GM18517 (cell line): ENCODE measurements at regions not wholly inside any gene's neighbourhood (a gene's known extent, or its start where the extent isn't known, plus 50 kb on each side); places are given as distances from the start of the nearest gene placed in this dataset.

ENCODE experiments used
- ATAC-seq: cut with Tn5 transposase; IDR thresholded peaks from one replicate; pipeline ENCODE4 v1.9.1; 2021; ENCODE audit warnings: mild to moderate bottlenecking, moderate library complexity; ENCODE audit not compliant: unreplicated experiment

- ATAC-seq: no peak
These were observed 98.5 kb upstream of the ZMIZ1 start for GRCh38 chr10:78970261-78970660.

- ATAC-seq: no peak
These were observed 97.6 kb upstream of the ZMIZ1 start for GRCh38 chr10:78971094-78971682.

GRCh38 chr10:78972160-78972946, 96.4 kb upstream of the ZMIZ1 start:
- ATAC-seq: no peak

- peak; percentile 87 for ATAC-seq
These were observed 95.5 kb upstream of the ZMIZ1 start for GRCh38 chr10:78972947-78973900.

GRCh38 chr10:78973901-78974616, 94.7 kb upstream of the ZMIZ1 start:
- peak; percentile 29 for ATAC-seq

- ATAC-seq: no peak
These were observed 94.0 kb upstream of the ZMIZ1 start for GRCh38 chr10:78974617-78975317.

- ATAC-seq: no peak
These were observed 92.8 kb upstream of the ZMIZ1 start for GRCh38 chr10:78975926-78976325.

GRCh38 chr10:78976825-78977755, 91.7 kb upstream of the ZMIZ1 start:
- no peak for ATAC-seq

- no peak for ATAC-seq
These were observed 88.8 kb upstream of the ZMIZ1 start for GRCh38 chr10:78979938-78980337.

- ATAC-seq: no peak
These were observed 88.4 kb upstream of the ZMIZ1 start for GRCh38 chr10:78980354-78980753.

GRCh38 chr10:78980815-78981214, 88.0 kb upstream of the ZMIZ1 start:
- no peak for ATAC-seq

- no peak for ATAC-seq
These were observed 87.4 kb upstream of the ZMIZ1 start for GRCh38 chr10:78981257-78981969.

- ATAC-seq: no peak
These were observed 86.8 kb upstream of the ZMIZ1 start for GRCh38 chr10:78981970-78982281.

GRCh38 chr10:78982726-78983125, 86.0 kb upstream of the ZMIZ1 start:
- ATAC-seq: no peak

GRCh38 chr10:78983608-78984007, 85.2 kb upstream of the ZMIZ1 start:
- ATAC-seq: no peak

GRCh38 chr10:78985973-78986818, 82.6 kb upstream of the ZMIZ1 start:
- no peak for ATAC-seq

GRCh38 chr10:78991187-78991586, 77.6 kb upstream of the ZMIZ1 start:
- ATAC-seq: peak; percentile 71

- peak; percentile 50 for ATAC-seq
These were observed 76.4 kb upstream of the ZMIZ1 start for GRCh38 chr10:78992333-78992732.
